ENCODE measurements at regions not wholly inside any gene's neighbourhood (a gene's known extent, or its start where the extent isn't known, plus 50 kb on each side); places are given as distances from the start of the nearest gene placed in this dataset.
"Not testable (repeated sequence)": the region's sequence is repeated elsewhere in the genome, so short reads cannot be mapped to it uniquely, and the experiment has no call there.

- Mint-ChIP-seq H3K4me1 (no peaks in the 10 kb centered on the region), H3K36me3 (peaks cover 5% of the 10 kb centered on the region), H3K4me3 (no peak overlapping the region), H3K27me3 (no peaks in the 10 kb centered on the region), H3K27ac (no peak overlapping the region), H3K9me3 (peaks cover 8% of the 10 kb centered on the region)
- no peak for DNase-seq
- CTCF ChIA-PET, result no interaction called here
Measured at GRCh38 chrX:63430026-63430425, 78.9 kb upstream of the SPIN4 start.

- Mint-ChIP-seq H3K36me3 (peaks cover 11% of the 10 kb centered on the region), H3K9me3 (peaks cover 8% of the 10 kb centered on the region), H3K4me3 (no peak overlapping the region), H3K27ac (no peak overlapping the region), H3K27me3 (no peaks in the 10 kb centered on the region), H3K4me1 (no peaks in the 10 kb centered on the region)
- no peak for DNase-seq
- CTCF ChIA-PET, result no interaction called here
Measured at GRCh38 chrX:63428348-63428747, 77.2 kb upstream of the SPIN4 start.

- H3K27ac Mint-ChIP-seq, result no peak overlapping the region
- DNase-seq, result no peak
- H3K9me3 Mint-ChIP-seq, result peaks cover 3% of the 10 kb centered on the region
- no peak overlapping the region for H3K4me3 Mint-ChIP-seq
- H3K4me1 Mint-ChIP-seq, result no peaks in the 10 kb centered on the region
- CTCF ChIA-PET, result no interaction called here
- peaks cover 8% of the 10 kb centered on the region for H3K36me3 Mint-ChIP-seq
- no peaks in the 10 kb centered on the region for H3K27me3 Mint-ChIP-seq
Measured at GRCh38 chrX:63426519-63426918, 75.4 kb upstream of the SPIN4 start.

GRCh38 chrX:63424063-63424462, 72.9 kb upstream of the SPIN4 start:
- H3K27me3 Mint-ChIP-seq, result no peaks in the 10 kb centered on the region
- no peak overlapping the region for H3K27ac Mint-ChIP-seq
- CTCF ChIA-PET, result no interaction called here
- no peak for DNase-seq
- no peak overlapping the region for H3K4me3 Mint-ChIP-seq
- H3K9me3 Mint-ChIP-seq, result peaks cover 3% of the 10 kb centered on the region
- H3K36me3 Mint-ChIP-seq, result peaks cover 8% of the 10 kb centered on the region
- H3K4me1 Mint-ChIP-seq, result no peaks in the 10 kb centered on the region

- peaks cover 11% of the 10 kb centered on the region for H3K9me3 Mint-ChIP-seq
- no peaks in the 10 kb centered on the region for H3K4me1 Mint-ChIP-seq
- H3K27me3 Mint-ChIP-seq, result no peaks in the 10 kb centered on the region
- no peak overlapping the region for H3K4me3 Mint-ChIP-seq
- H3K27ac Mint-ChIP-seq, result no peak overlapping the region
- CTCF ChIA-PET, result no interaction called here
- H3K36me3 Mint-ChIP-seq, result peaks cover 8% of the 10 kb centered on the region
- DNase-seq, result no peak
Measured at GRCh38 chrX:63421411-63421810, 70.3 kb upstream of the SPIN4 start.

GRCh38 chrX:63418211-63418610, 67.1 kb upstream of the SPIN4 start:
- H3K9me3 Mint-ChIP-seq, result peaks cover 9% of the 10 kb centered on the region
- no peak for DNase-seq
- CTCF ChIA-PET, result no interaction called here
- no peaks in the 10 kb centered on the region for H3K36me3 Mint-ChIP-seq
- H3K4me1 Mint-ChIP-seq, result no peaks in the 10 kb centered on the region
- no peak overlapping the region for H3K27ac Mint-ChIP-seq
- H3K27me3 Mint-ChIP-seq, result no peaks in the 10 kb centered on the region
- no peak overlapping the region for H3K4me3 Mint-ChIP-seq

- H3K27me3 Mint-ChIP-seq, result no peaks in the 10 kb centered on the region
- H3K4me1 Mint-ChIP-seq, result no peaks in the 10 kb centered on the region
- H3K4me3 Mint-ChIP-seq, result no peak overlapping the region
- CTCF ChIA-PET, result no interaction called here
- H3K27ac Mint-ChIP-seq, result no peak overlapping the region
- no peaks in the 10 kb centered on the region for H3K36me3 Mint-ChIP-seq
- peaks cover 12% of the 10 kb centered on the region for H3K9me3 Mint-ChIP-seq
- no peak for DNase-seq
Measured at GRCh38 chrX:63417649-63418048, 66.5 kb upstream of the SPIN4 start.

GRCh38 chrX:63409934-63410333, 58.8 kb upstream of the SPIN4 start:
- H3K4me1 Mint-ChIP-seq, H3K9me3 Mint-ChIP-seq, H3K36me3 Mint-ChIP-seq, H3K27ac Mint-ChIP-seq, CTCF ChIA-PET, H3K4me3 Mint-ChIP-seq, DNase-seq, H3K27me3 Mint-ChIP-seq: not testable (repeated sequence)

GRCh38 chrX:63408050-63408449, 56.9 kb upstream of the SPIN4 start:
- Mint-ChIP-seq H3K9me3 (peaks cover 3% of the 10 kb centered on the region), H3K27me3 (no peaks in the 10 kb centered on the region), H3K4me1 (no peaks in the 10 kb centered on the region), H3K4me3 (no peak overlapping the region), H3K36me3 (no peaks in the 10 kb centered on the region), H3K27ac (no peak overlapping the region)
- CTCF ChIA-PET, result no interaction called here
- no peak for DNase-seq

- Mint-ChIP-seq H3K4me3 (no peak overlapping the region), H3K36me3 (no peaks in the 10 kb centered on the region), H3K27me3 (no peaks in the 10 kb centered on the region), H3K4me1 (no peaks in the 10 kb centered on the region), H3K9me3 (no peaks in the 10 kb centered on the region), H3K27ac (no peak overlapping the region)
- CTCF ChIA-PET, result no interaction called here
- no peak for DNase-seq
Measured at GRCh38 chrX:63404332-63404731, 53.2 kb upstream of the SPIN4 start.

- Mint-ChIP-seq H3K36me3 (no peaks in the 10 kb centered on the region), H3K27ac (no peak overlapping the region), H3K4me3 (no peak overlapping the region), H3K27me3 (no peaks in the 10 kb centered on the region), H3K4me1 (no peaks in the 10 kb centered on the region), H3K9me3 (no peaks in the 10 kb centered on the region)
- CTCF ChIA-PET, result no interaction called here
- DNase-seq, result no peak
Measured at GRCh38 chrX:63402106-63402505, 51.0 kb upstream of the SPIN4 start.

All from activated naive CD4-positive, alpha-beta T cell treated with anti-CD3 and anti-CD28 coated beads, Interleukin-2, amount 10 ng/mL, durations not matched to agents 7 days and 5 days (primary cell).